Ovary (tissue), 3 donors: ENCODE measurements at regions not wholly inside any gene's neighbourhood (a gene's known extent, or its start where the extent isn't known, plus 50 kb on each side); places are given as distances from the start of the nearest gene placed in this dataset.

Experiments used
- EP300 ChIP-seq: sonication (generic); formaldehyde crosslinking; IDR thresholded peaks from one replicate; pipeline ENCODE4 v1.6.1; 2017; ENCODE audit warnings: antibody characterized with exemption
- POLR2A ChIP-seq: fragments of 450-650 bp; IDR thresholded peaks from one replicate; pipeline ENCODE4 v1.6.1; 2017; ENCODE audit warnings: antibody characterized with exemption, mild to moderate bottlenecking, moderate library complexity
- TF ChIP-seq, protein P1 (sequence below), 3 donors: fragments of 450-650 bp in 2 of 3; fragments of 200-600 bp in 1 of 3; IDR thresholded peaks; one replicate each; pipeline versions ENCODE4 v1.5.1 to v1.8.0; 2016 to 2022; ENCODE audit warnings: antibody characterized with exemption in 3 of 3, mild to moderate bottlenecking in 1 of 3
- donor health status: DM: no; HTN: no; CAD: no.

DNA sequence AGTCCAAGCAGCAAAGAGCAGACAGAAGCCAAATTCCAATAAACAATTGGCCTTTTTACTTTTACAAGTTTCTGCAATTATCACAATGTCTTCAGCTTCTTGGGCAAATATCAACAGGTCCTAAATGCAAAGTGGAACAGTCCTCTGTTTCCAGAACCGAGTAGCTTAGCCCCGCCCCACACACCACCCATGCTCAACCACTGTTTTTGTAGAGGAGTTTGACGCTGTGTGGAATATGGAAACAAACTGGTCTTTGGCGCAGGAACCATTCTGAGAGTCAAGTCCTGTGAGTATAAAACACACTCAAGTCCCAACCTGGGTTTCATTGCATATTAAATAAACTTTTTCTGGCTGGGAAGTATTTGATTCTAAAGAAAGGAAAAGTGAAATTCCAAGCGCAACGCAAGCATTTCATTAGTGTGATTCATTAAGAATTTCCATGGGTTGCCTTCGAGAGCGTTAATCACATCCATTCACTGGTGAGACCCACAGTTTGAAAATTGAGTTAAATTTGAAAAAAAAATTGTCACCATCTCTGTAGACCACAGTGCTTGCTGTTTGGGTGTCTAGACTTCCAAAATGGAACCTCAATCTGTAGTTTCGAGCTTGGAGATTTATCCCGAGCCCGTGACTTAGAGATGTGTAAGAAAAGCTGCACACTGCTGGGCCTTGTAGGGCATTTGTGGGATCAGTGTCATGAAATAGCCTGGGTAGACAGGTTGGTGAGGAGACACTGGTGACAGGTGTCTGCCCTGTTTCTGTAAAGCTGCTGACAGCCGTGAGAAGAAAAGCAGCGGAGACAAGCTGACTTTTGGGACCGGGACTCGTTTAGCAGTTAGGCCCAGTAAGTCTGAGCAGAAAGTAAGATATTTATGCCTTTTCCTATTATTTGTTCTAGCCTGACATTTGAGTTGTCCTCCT, 96.1 kb downstream of the DAD1 start:
- TF ChIP-seq, protein P1, sequence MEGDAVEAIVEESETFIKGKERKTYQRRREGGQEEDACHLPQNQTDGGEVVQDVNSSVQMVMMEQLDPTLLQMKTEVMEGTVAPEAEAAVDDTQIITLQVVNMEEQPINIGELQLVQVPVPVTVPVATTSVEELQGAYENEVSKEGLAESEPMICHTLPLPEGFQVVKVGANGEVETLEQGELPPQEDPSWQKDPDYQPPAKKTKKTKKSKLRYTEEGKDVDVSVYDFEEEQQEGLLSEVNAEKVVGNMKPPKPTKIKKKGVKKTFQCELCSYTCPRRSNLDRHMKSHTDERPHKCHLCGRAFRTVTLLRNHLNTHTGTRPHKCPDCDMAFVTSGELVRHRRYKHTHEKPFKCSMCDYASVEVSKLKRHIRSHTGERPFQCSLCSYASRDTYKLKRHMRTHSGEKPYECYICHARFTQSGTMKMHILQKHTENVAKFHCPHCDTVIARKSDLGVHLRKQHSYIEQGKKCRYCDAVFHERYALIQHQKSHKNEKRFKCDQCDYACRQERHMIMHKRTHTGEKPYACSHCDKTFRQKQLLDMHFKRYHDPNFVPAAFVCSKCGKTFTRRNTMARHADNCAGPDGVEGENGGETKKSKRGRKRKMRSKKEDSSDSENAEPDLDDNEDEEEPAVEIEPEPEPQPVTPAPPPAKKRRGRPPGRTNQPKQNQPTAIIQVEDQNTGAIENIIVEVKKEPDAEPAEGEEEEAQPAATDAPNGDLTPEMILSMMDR (IDR thresholded peaks at IDR 0.05): no peak
- TF ChIP-seq POLR2A (no peak), EP300 (no peak)
